NT2/D1 (cell line): ENCODE measurements at regions not wholly inside any gene's neighbourhood (a gene's known extent, or its start where the extent isn't known, plus 50 kb on each side); places are given as distances from the start of the nearest gene placed in this dataset.

Experiments
- SUZ12 ChIP-seq: IDR thresholded peaks from 2 replicates; pipeline ENCODE4 v1.6.1; 2011; ENCODE audit not compliant: insufficient read length, insufficient read depth; ENCODE audit errors: extremely low read depth
- YY1 ChIP-seq: IDR thresholded peaks from 2 replicates; pipeline ENCODE4 v1.6.1; 2011; ENCODE audit not compliant: insufficient read length, insufficient read depth
- ZNF274 ChIP-seq: IDR thresholded peaks from 2 replicates; pipeline ENCODE4 v1.6.1; 2011; ENCODE audit warnings: mild to moderate bottlenecking, low read depth, low read length

DNA sequence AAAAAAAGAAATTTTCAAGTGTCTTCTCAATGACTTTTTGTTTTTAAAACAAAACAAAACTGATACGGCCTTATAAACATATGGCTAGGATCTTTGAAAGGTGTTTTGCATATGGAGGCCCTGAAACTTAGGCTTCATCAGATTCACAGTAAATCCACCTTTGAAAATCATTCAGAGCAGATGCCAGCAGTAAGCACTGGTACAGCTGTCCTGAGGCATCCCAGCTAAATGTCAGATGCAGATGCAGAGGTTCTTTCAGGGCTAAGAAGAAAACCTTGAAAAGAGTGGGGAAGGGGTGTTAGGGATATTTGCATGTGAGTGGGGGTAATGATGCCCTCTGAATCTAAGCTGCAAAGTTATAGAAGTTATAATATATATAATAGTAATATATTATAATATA lies 56.2 kb upstream of the GNG12 start:
- no peak for TF ChIP-seq SUZ12
- TF ChIP-seq YY1 = no peak
- no peak for TF ChIP-seq ZNF274
